Transverse colon (tissue), 4 donors: ENCODE measurements at regions not wholly inside any gene's neighbourhood (a gene's known extent, or its start where the extent isn't known, plus 50 kb on each side); places are given as distances from the start of the nearest gene placed in this dataset.

Experiments
- CTCF ChIP-seq, 5 experiments: fragments of 200-600 bp in 3 of 5; fragments of 450-650 bp in 2 of 5; sonication (generic) in 3 of 5; IDR thresholded peaks; 1 replicate in 2 of 5; 2 replicates in 3 of 5; pipeline ENCODE4 v1.5.1; 2016 to 2017; ENCODE audit warnings: antibody characterized with exemption in 5 of 5, inconsistent platforms in 3 of 5, mild to moderate bottlenecking in 2 of 5, moderate library complexity in 1 of 5
- POLR2A ChIP-seq: fragments of 450-650 bp; IDR thresholded peaks from one replicate; pipeline ENCODE4 v1.6.1; 2016; ENCODE audit warnings: antibody characterized with exemption, mild to moderate bottlenecking, moderate library complexity
- POLR2AphosphoS5 ChIP-seq, 3 donors: sonication (generic); formaldehyde crosslinking; IDR thresholded peaks; one replicate each; pipeline ENCODE4 v1.6.1; 2016; ENCODE audit warnings: antibody characterized with exemption in 3 of 3

GRCh38 chr1:57512386-57512785 lies 88.5 kb upstream of the DAB1 start:
- TF ChIP-seq CTCF (IDR thresholded peaks at IDR 0.05) (no peak), POLR2A (no peak), POLR2AphosphoS5 (IDR thresholded peaks at IDR 0.05) (no peak)
